Vagina (tissue), 2 donors: ENCODE measurements at regions not wholly inside any gene's neighbourhood (a gene's known extent, or its start where the extent isn't known, plus 50 kb on each side); places are given as distances from the start of the nearest gene placed in this dataset.

ENCODE experiments used
- CTCF ChIP-seq, 3 experiments: fragments of 450-650 bp in 2 of 3; fragments of 200-600 bp in 1 of 3; sonication (generic) in 1 of 3; IDR thresholded peaks; one replicate each; pipeline ENCODE4 v1.5.1; 2017 to 2019; ENCODE audit warnings: antibody characterized with exemption in 3 of 3, mild to moderate bottlenecking in 2 of 3, moderate library complexity in 2 of 3
- POLR2A ChIP-seq, 2 donors: fragments of 450-650 bp; IDR thresholded peaks; one replicate each; pipeline ENCODE4 v1.6.1; 2017; ENCODE audit warnings: antibody characterized with exemption in 2 of 2, mild to moderate bottlenecking in 2 of 2, moderate library complexity in 2 of 2
- POLR2AphosphoS5 ChIP-seq, 2 donors: sonication (generic); formaldehyde crosslinking; IDR thresholded peaks; one replicate each; pipeline ENCODE4 v1.9.0; 2017; ENCODE audit warnings: antibody characterized with exemption in 2 of 2, mild to moderate bottlenecking in 2 of 2, low read depth in 1 of 2; ENCODE audit not compliant: insufficient read depth in 1 of 2

GRCh38 chr12:13744561-13744960 is 236.8 kb downstream of the GRIN2B start:
- TF ChIP-seq CTCF (IDR thresholded peaks at IDR 0.05) (no peak), POLR2A (IDR thresholded peaks at IDR 0.05) (no peak), POLR2AphosphoS5 (IDR thresholded peaks at IDR 0.05; ENCODE audit: insufficient read depth in 1 of 2, low read depth in 1 of 2) (no peak)
